Right lobe of liver (tissue), 4 donors: ENCODE measurements at regions not wholly inside any gene's neighbourhood (a gene's known extent, or its start where the extent isn't known, plus 50 kb on each side); places are given as distances from the start of the nearest gene placed in this dataset.
"Not testable (repeated sequence)": the region's sequence is repeated elsewhere in the genome, so short reads cannot be mapped to it uniquely, and the experiment has no call there.

Experiments
- CTCF ChIP-seq, 4 donors: fragments of 200-600 bp in 3 of 4; fragments of 450-650 bp in 1 of 4; IDR thresholded peaks; one replicate each; pipeline versions ENCODE4 v1.5.1 to v1.8.0; 2016 to 2022; ENCODE audit warnings: antibody characterized with exemption in 4 of 4, mild to moderate bottlenecking in 2 of 4
- POLR2A ChIP-seq: fragments of 450-650 bp; IDR thresholded peaks from one replicate; pipeline ENCODE4 v1.6.1; 2017; ENCODE audit warnings: antibody characterized with exemption, mild to moderate bottlenecking
- donor health status: DM: no; HTN: no; CAD: no.
- donor health status: DM: no; HTN: no; CAD: no.
- donor health status: DM: no; HTN: yes; CAD: no.

DNA sequence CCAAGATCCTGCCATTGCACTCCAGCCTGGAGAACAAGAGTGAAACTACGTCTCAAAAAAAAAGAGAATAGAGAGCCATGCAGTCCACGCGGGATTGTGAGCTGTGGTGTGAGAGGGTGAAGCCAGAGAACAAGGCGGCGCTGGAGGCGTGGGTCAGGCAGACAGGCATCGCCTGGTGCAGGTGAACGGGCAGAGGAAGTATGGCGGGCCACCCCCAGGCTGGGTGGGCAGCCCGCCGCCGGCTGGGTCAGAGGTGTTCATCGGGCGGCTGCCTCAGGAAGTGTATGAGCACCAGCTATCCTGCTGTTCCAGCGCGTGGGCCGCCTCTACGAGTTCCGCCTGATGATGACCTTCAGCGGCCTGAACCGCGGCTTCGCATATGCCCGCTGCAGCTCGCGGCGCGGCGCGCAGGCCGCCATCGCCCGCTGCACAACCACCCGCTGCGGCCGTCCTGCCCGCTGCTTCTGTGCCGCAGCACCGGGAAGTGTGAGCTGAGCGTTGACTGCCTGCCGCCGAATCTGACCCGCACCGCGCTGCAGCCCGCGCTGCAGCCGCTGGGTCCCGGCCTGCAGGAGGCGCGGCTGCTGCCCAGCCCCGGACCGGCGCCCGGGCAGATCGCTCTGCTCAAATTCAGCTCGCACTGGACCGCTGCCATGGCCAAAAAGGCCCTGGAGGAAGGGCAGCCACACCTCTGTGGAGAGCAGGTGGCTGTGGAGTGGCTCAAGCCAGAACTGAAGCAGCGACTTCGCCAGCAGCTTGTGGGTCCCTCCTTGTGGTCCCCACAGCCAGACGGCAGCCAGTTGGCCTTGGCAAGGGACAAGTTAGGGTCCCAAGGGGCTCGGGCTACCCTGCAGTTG, 95.5 kb upstream of the PLEKHM1 start:
- not testable (repeated sequence) for TF ChIP-seq POLR2A
- peak; percentile 12 to 37 (median 30) for TF ChIP-seq CTCF (IDR thresholded peaks at IDR 0.05)
